ENCODE measurements at regions not wholly inside any gene's neighbourhood (a gene's known extent, or its start where the extent isn't known, plus 50 kb on each side); places are given as distances from the start of the nearest gene placed in this dataset.
A peak's percentile ranks its signal among the peaks of the same experiment; 100 is the strongest.

DNA sequence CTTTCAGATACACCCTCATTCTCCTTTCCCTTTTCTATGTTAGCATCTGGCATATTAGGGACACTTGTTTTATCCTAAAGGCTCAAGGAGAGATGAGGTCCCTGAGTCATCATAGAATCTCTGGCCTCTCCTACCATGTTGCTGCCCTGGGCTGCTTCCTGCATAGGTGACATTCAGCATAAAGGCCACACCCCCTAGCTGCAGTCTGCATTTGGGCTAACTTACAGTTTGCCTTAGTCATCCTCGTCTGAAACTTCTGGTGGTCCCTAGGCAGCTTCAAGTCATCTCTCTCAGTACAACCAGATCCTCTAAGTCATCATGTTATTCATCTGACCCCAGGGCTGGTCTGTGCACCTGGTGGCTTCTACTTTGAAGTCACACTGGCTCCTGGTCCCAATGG is 982.7 kb upstream of the NR2F2 start:
- no peak for DNase-seq

- DNase-seq: no peak
Measured at GRCh38 chr15:95350908-95351307, 979.6 kb upstream of the NR2F2 start.

DNA sequence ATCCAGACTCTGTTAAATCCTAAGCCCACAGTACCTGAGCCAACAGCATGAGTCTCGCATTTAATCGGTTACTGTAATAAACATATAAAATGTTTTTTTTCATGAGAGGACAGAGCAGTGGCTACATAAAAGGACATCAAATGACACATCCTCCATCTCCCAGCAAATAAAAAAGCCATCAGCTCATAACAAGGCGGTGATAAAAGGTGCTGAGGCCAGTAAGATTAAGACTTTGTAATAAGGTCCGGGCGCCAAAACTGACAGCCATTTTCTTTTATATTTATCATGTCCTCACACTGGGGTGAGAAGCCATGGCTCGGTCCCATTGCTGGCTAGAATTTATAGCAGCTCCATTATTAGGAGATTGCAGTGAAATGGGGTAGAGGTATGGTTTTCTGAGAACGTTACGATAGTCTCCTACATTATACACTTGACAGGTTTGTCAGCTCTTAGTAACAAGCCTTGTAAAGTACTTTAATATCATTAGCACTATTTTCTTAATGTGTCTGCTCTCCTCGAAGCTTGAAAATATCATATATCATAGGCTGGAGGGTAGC is 977.8 kb upstream of the NR2F2 start:
- DNase-seq: no peak

DNA sequence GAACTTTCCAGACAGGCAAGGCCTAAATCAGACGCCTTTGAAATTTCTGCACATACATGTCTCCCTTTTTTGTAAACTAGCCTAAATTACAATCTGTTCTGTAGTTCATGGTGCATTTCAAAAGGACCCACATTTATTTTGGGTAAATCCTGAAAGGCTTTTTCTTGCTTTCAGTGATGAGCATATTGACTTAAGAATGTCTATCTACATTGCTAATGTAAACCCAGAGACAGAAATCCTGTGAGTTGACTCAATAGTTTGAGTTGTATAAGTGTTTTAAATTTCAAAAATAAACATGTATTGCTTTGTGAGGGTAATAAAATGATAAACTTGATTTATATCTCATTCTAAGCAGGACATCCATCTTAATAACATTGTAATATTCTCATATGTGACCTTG is 977.0 kb upstream of the NR2F2 start:
- DNase-seq: no peak

DNA sequence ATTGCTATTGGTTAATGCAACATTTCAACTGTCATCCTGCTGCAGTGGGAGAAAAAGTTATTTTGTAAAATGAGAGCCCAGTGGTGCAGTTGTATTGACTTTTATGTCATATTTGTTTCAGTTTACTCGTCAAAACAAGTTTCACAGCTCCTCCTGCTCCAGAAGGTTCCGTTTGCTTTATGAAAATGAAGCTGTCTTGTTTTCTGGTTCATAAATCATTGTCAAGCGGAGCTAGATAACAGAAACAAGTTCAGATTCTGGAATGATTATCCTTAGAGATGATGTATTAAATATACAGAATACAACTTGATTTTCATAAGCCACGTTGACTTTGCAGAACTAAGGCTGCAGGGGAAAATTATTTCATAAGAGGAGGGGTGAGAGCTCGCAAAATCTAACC is 970.5 kb upstream of the NR2F2 start:
- no peak for DNase-seq

DNA sequence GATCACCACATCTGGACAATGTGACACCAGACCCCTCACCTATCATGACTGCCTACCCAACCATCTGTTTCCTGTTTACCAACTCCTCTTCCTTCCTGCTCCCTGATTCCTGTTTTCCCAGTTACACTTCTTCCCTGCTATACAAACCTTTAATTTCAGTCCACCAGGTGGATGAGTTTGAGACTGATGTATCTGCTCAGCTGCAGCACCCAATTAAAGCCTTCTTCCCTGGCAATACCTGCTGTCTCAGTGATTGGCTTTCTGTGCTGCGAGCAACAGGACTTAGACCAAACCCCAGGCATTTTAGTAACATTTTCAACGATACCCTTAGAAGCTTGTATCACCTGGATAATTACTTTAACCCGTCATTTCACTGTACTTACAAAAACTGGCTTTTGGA is 968.2 kb upstream of the NR2F2 start:
- no peak for DNase-seq

GRCh38 chr15:95363646-95364045 is 966.9 kb upstream of the NR2F2 start:
- no peak for DNase-seq

DNA sequence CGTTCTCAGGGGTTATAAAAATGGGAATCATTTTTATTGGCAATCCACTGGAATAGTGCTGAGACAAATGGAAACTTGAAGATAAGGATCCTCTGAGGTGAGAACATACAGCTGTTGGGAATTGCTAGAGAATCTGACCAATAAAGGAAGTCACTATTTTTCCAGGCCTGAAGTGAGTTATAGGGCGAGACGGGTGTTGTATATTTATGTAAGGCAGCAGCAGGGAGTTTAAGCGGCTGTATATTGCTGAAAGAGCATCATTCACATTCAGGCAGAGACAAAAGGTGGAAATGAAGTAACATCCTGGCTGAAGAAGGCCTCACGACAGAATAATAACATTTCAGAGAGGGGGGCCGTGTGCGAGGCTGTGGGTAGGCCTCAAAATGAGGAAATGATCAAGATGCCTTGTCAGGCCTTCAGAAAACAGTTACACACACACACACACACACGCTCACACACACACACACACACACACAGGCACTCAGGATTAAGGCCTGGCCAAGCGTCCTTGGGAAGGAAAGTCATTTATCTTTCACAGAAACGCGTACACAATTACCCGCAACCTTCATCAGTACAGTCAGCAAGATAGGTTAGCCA is 964.9 kb upstream of the NR2F2 start:
- DNase-seq: no peak

- DNase-seq: no peak
Measured at GRCh38 chr15:95368191-95368590, 962.3 kb upstream of the NR2F2 start.

GRCh38 chr15:95368755-95369601 is 961.5 kb upstream of the NR2F2 start:
- DNase-seq: no peak

DNA sequence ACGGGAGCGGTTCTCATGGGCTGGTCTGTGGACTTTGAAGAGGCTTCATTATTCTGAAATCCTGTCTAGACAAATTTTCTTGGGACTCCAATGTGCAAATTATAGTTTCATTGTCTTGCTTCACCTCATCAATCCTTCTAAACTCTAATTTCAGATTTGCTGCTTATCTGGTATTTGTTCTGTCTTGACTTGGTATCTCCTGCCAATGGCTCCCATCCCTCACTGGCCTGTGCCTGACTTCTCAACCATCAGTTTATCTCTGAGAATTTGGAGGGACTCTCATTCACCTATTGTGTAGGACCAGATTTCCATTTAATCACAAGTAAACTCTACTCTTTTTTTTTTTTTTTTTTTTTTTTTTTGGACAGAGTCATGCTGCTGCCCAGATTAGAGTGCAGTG is 960.2 kb upstream of the NR2F2 start:
- no peak for DNase-seq

GRCh38 chr15:95371664-95372063 is 958.8 kb upstream of the NR2F2 start:
- DNase-seq: no peak

DNA sequence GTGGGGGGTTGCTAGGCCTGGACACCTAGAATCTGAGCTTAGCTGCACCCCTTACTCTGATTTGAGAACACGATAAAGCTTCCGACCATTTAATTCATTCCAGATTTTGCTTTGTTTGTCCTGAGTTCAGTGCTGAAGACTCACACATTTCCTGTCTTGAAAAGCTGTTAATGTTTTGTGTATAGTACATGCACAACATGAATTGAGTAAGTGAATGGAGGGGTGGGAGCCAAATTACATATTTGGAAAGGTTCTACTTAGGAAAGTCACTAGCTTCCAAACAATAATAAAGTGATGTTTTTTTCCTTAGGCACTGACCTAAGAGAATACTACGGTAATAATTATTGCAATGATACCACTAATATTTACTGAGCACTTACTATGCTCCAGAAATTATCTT is 955.2 kb upstream of the NR2F2 start:
- DNase-seq: no peak

DNA sequence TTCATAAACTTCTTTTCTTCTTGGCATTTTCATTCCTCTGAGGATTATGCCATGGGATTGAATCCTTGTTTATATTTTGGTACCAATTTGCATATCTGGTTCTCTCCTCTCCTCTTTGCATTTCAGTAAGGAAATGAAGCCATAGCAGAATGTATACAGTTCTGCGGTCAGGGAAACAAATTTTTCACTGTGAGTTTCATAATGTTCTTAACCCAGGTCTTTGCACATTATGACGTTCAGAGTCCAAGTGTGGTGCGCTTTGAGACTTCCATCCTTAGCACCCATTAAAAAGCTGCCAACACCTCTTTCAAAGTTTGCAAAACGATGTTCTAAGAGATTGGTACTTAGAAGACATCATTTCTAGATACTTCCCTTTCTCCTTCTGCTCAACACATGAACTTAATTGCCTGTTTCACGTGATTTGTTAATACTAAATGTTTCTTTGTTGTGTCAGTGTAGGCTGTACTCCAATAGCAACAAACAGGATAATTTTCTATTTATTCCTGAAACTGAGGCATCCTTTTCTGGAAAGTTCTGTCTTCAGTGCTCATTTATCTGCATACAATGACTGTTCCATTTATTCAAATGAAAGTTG is 953.1 kb upstream of the NR2F2 start:
- no peak for DNase-seq

DNA sequence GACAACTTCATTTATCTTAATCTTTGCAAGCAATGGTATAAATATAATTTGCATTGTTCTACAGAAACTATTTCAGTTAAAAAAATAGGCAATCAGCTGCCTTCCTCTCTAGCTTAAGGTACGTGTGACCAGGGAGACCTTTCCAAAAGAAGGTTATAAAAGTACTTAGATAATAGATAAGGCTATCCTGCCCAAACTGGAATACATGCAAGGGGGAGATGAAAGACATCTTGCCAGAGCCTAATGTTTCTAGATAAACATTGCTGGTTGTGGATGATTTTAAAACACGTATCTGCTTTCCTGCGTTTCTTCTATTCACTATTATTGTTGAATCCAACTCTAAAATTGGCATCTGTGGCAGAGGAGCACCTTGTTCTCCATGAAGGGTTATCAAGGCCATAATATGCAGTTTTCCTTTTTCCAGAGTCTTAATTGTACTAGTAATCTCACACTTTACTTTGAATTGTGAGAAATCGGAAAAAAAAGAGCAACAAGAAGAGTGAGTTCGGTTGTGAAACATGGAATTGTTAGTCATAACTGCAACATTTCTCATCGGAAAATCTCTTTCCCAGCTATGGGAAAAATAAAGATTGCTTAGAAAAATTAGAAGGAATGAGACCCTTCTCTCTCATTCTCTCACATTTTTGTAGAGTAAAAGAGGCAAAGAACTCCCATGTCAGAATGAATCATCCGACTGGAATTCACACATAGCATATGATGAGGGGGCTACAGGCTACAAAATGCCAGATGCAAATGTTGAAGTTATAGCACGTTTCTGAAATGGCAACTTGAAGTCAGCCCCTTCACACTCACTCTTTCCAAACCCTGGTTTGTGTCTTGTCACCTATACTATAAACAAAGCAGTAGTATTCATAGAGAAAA is 936.1 kb upstream of the NR2F2 start:
- no peak for DNase-seq

GRCh38 chr15:95400428-95400827 is 930.1 kb upstream of the NR2F2 start:
- DNase-seq: no peak

DNA sequence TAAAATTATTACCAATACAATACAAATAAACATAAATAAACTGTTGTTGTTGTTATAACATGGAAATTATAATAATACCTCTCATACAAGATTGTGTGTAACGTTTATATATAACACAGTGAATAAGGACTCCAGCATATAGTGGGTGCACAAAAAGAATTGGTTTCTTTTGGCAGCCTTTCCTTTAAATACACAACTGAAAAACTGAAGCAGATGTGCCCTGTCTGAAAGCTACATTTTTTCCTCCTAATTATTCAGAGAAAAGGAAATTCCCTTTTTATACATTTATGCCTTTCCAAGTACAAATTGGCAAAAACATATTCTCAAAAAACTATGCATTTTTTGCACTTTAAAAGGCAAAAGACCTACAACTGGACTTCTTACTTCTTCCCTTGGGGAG is 928.9 kb upstream of the NR2F2 start:
- no peak for DNase-seq

- no peak for DNase-seq
Measured at GRCh38 chr15:95405447-95405846, 925.1 kb upstream of the NR2F2 start.

- DNase-seq: no peak
Measured at GRCh38 chr15:95407534-95407933, 923.0 kb upstream of the NR2F2 start.

- no peak for DNase-seq
Measured at GRCh38 chr15:95409211-95409610, 921.3 kb upstream of the NR2F2 start.

- peak in 1 of 2 donors; percentile 6 for DNase-seq
Measured at GRCh38 chr15:95409626-95410310, 920.7 kb upstream of the NR2F2 start.

DNA sequence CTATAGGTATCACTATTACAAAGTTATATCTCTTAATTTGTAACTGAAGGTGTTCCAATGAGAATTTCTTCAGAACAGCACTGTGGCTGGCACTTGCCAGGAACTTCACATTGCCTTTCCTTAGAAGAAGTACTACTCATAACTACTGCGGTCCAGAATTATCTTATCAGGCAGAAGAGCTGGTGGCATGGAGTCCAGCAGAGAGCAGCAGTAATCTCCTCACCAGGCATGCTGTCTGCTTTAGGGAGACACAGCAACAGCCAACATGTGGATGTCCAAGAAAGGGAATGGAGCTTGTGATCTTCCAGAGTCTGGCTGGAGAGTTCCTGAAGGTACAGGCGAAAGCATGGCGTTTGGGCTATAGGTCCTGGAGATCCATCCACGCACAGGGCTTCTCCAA is 919.7 kb upstream of the NR2F2 start:
- no peak for DNase-seq
